HepG2 (cell line): ENCODE measurements at regions not wholly inside any gene's neighbourhood (a gene's known extent, or its start where the extent isn't known, plus 50 kb on each side); places are given as distances from the start of the nearest gene placed in this dataset.

Source experiments
- ATAC-seq: fragments of 200-7000 bp; cut with Tn5 transposase; 3 replicates; pipeline ENCODE4 v1.9.1; 2020; ENCODE audit warnings: mild to moderate bottlenecking, moderate library complexity
- BruUV-seq: library from RNA; stranded (reverse); fragments of 400-500 nt; replicated peaks from 2 replicates; lab custom pipeline; 2021; lab: Mats Ljungman, UMichigan
- CTCF ChIA-PET: fragments of 300-600 bp; formaldehyde crosslinking; extraction: SDS; loops from one replicate; lab custom pipeline; 2021; ENCODE audit warnings: low total read pairs, inconsistent platforms, low intra/inter-chr PET ratio; lab: Yijun Ruan, JAX
- POLR2A ChIA-PET: fragments of 350-600 bp; sonication (Branson Sonifier 250); formaldehyde crosslinking; loops from one replicate; lab custom pipeline; 2020; ENCODE audit warnings: antibody characterized with exemption, inconsistent platforms; lab: Yijun Ruan, JAX
- DNase-seq: peaks from one replicate; pipeline ENCODE4 v3.0.0-alpha.2; 2015; ENCODE audit warnings: low spot score
- FAIRE-seq: peaks from 3 replicates; lab custom pipeline; 2011; peaks lifted over from hg19 to GRCh38; lab: Jason Lieb, UNC
- H2AFZ ChIP-seq: one replicate; pipeline ENCODE4 v1.6.1; 2011; ENCODE audit warnings: low read length, inconsistent platforms
- H3K27ac ChIP-seq: fragments of 300-600 bp; 3 replicates; pipeline ENCODE4 v1.8.0; 2011; ENCODE audit warnings: mixed run types, mild to moderate bottlenecking, mixed read lengths, low read length, inconsistent platforms; ENCODE audit not compliant: insufficient read depth; ENCODE audit errors: extremely low read length
- H3K27me3 ChIP-seq, 2 experiments: fragments of 200-600 bp in 1 of 2; 2 replicates in 1 of 2; 3 replicates in 1 of 2; pipeline versions ENCODE4 v1.6.0 to v1.8.0; 2011; ENCODE audit warnings: low read length in 2 of 2, mild to moderate bottlenecking in 2 of 2, moderate library complexity in 2 of 2, inconsistent platforms in 1 of 2; ENCODE audit not compliant: insufficient read depth in 2 of 2, control insufficient read depth in 1 of 2
- H3K36me3 ChIP-seq, 2 experiments: fragments of 200-600 bp in 1 of 2; replicated peaks in 1 of 2; 2 replicates in 1 of 2; 3 replicates in 1 of 2; pipeline versions ENCODE4 v1.5.1 to v1.8.0; 2011; ENCODE audit warnings: low read length in 2 of 2, inconsistent platforms in 1 of 2; ENCODE audit not compliant: insufficient read depth in 2 of 2, control insufficient read depth in 1 of 2
- H3K4me1 ChIP-seq: 2 replicates; pipeline ENCODE4 v1.5.1; 2012; ENCODE audit warnings: low read length, inconsistent platforms; ENCODE audit not compliant: insufficient read depth
- H3K4me2 ChIP-seq: 2 replicates; pipeline ENCODE4 v1.6.0; 2011; ENCODE audit warnings: low read depth, low read length, inconsistent platforms
- H3K4me3 ChIP-seq, 3 experiments: fragments of 200-600 bp in 1 of 3; sonication (generic), shearing (Covaris generic) in 1 of 3; replicated peaks in 1 of 3; 2 replicates each; pipeline ENCODE4 v1.5.1; 2011 to 2016; ENCODE audit warnings: low read length in 3 of 3, inconsistent platforms in 2 of 3, low read depth in 2 of 3, mild to moderate bottlenecking in 2 of 3, control low read depth in 1 of 3, mixed read lengths in 1 of 3; ENCODE audit not compliant: insufficient read depth in 1 of 3
- H3K79me2 ChIP-seq: one replicate; pipeline ENCODE4 v1.6.1; 2011; ENCODE audit warnings: low read length, inconsistent platforms; ENCODE audit not compliant: insufficient read depth
- H3K9ac ChIP-seq: 2 replicates; pipeline ENCODE4 v1.6.0; 2011; ENCODE audit warnings: mild to moderate bottlenecking, low read depth, low read length, inconsistent platforms; ENCODE audit not compliant: insufficient read depth
- H3K9me3 ChIP-seq: 2 replicates; pipeline ENCODE4 v1.5.1; 2012; ENCODE audit warnings: mild to moderate bottlenecking, low read length
- H4K20me1 ChIP-seq: 2 replicates; pipeline ENCODE4 v1.6.0; 2011; ENCODE audit warnings: inconsistent platforms, mild to moderate bottlenecking, low read length, moderate library complexity; ENCODE audit not compliant: insufficient read depth
- AKNA ChIP-seq: sonication (generic); formaldehyde crosslinking; IDR thresholded peaks from 2 replicates; pipeline ENCODE4 v1.4.0; 2020; ENCODE audit warnings: missing genetic modification reagents, borderline replicate concordance
- HOXA9 ChIP-seq: sonication (generic); formaldehyde crosslinking; IDR thresholded peaks from 2 replicates; pipeline ENCODE4 v1.8.1; 2022; ENCODE audit warnings: missing genetic modification reagents, mild to moderate bottlenecking, moderate library complexity, borderline replicate concordance
- KAT8 ChIP-seq: IDR thresholded peaks from 2 replicates; pipeline ENCODE4 v1.6.1; 2016; ENCODE audit warnings: missing genetic modification reagents, missing compliant biosample characterization
- KLF12 ChIP-seq: sonication (generic); formaldehyde crosslinking; IDR thresholded peaks from 2 replicates; pipeline ENCODE4 v1.4.0; 2020; ENCODE audit warnings: missing genetic modification reagents, borderline replicate concordance
- MAFF ChIP-seq: IDR thresholded peaks from 2 replicates; pipeline ENCODE4 v1.6.1; 2011; ENCODE audit warnings: low read depth, low read length, improper control_type of control experiment
- NPAS2 ChIP-seq: sonication (generic); formaldehyde crosslinking; IDR thresholded peaks from 2 replicates; pipeline ENCODE4 v1.8.0; 2022; ENCODE audit warnings: mild to moderate bottlenecking, missing genetic modification reagents, borderline replicate concordance
- PAWR ChIP-seq: sonication (generic); formaldehyde crosslinking; IDR thresholded peaks from 2 replicates; pipeline ENCODE4 v1.4.0; 2020; ENCODE audit warnings: missing genetic modification reagents, mild to moderate bottlenecking, borderline replicate concordance
- POGK ChIP-seq: sonication (generic); formaldehyde crosslinking; conservative IDR thresholded peaks from 2 replicates; pipeline ENCODE4 v1.8.0; 2022; ENCODE audit warnings: mild to moderate bottlenecking, moderate library complexity, missing genetic modification reagents
- TBP ChIP-seq: sonication (generic); formaldehyde crosslinking; IDR thresholded peaks from 2 replicates; pipeline ENCODE4 v1.5.0; 2020; ENCODE audit warnings: missing genetic modification reagents
- ZNF441 ChIP-seq: sonication (generic); formaldehyde crosslinking; IDR thresholded peaks from 2 replicates; pipeline ENCODE4 v1.7.0; 2021; ENCODE audit warnings: missing genetic modification reagents, borderline replicate concordance
- ZNF615 ChIP-seq: sonication (generic); formaldehyde crosslinking; IDR thresholded peaks from 2 replicates; pipeline ENCODE4 v1.5.0; 2020; ENCODE audit warnings: mild to moderate bottlenecking, missing genetic modification reagents, borderline replicate concordance
- ZNF674 ChIP-seq: sonication (generic); formaldehyde crosslinking; IDR thresholded peaks from 2 replicates; pipeline ENCODE4 v1.5.0; 2020; ENCODE audit warnings: low read depth, mild to moderate bottlenecking, missing genetic modification reagents
- ZNF766 ChIP-seq: sonication (generic); formaldehyde crosslinking; IDR thresholded peaks from 2 replicates; pipeline ENCODE4 v1.5.0; 2020; ENCODE audit warnings: missing genetic modification reagents, borderline replicate concordance
- ZSCAN29 ChIP-seq: sonication (generic); formaldehyde crosslinking; conservative IDR thresholded peaks from 2 replicates; pipeline ENCODE4 v1.4.0; 2020; ENCODE audit warnings: mild to moderate bottlenecking, missing genetic modification reagents
- WGBS: methylation state at CpG from one replicate; pipeline ENCODE4 v1.1.6; 2017; ENCODE audit warnings: low lambda C conversion rate; 5-methylcytosine and 5-hydroxymethylcytosine counted together
- in situ Hi-C: cut with HindIII; loops from 2 replicates; pipeline ENCODE4 v1.10.0; 2017; ENCODE audit warnings: low pct_unique_long_range_greater_than_20kb; ENCODE audit not compliant: extremely low pct_ligation_motif_present
- intact Hi-C: fragments of 100-400 bp; cut with micrococcal nuclease; formaldehyde crosslinking; loops from one replicate; pipeline ENCODE4 v1.10.0; 2022; ENCODE audit not compliant: unreplicated experiment
- TF ChIP-seq, protein P1 (sequence below): sonication (generic); formaldehyde crosslinking; IDR thresholded peaks from 2 replicates; pipeline ENCODE4 v1.4.0; 2020; ENCODE audit warnings: mild to moderate bottlenecking, low read depth, missing genetic modification reagents
- TF ChIP-seq, protein P2 (sequence below): sonication (generic); formaldehyde crosslinking; IDR thresholded peaks from 2 replicates; pipeline ENCODE4 v1.4.0; 2020; ENCODE audit warnings: missing genetic modification reagents

- Histone ChIP-seq H3K27me3 (peaks cover 0 to 4% of the 10 kb centered on the region in 2 experiments; a peak in 2 of 5 replicates), H2AFZ (no peak overlapping the region), H3K4me3 (no peak overlapping the region), H3K36me3 (no peaks in the 10 kb centered on the region), H3K4me1 (no peaks in the 10 kb centered on the region), H3K9ac (no peak overlapping the region), H3K27ac (no peak overlapping the region), H3K4me2 (no peak overlapping the region), H3K9me3 (no peaks in the 10 kb centered on the region), H3K79me2 (no peaks in the 10 kb centered on the region), H4K20me1 (no peaks in the 10 kb centered on the region)
- TF ChIP-seq HOXA9 (CRISPR knock-in tag) (no peak), ZNF766 (CRISPR knock-in tag) (no peak), ZSCAN29 (CRISPR knock-in tag) (no peak), ZNF615 (CRISPR knock-in tag) (no peak), AKNA (CRISPR knock-in tag) (no peak), ZNF441 (no peak), KAT8 (CRISPR knock-in tag) (no peak), NPAS2 (no peak), TBP (CRISPR knock-in tag) (no peak), PAWR (CRISPR knock-in tag) (no peak), MAFF (no peak), POGK (CRISPR knock-in tag) (no peak), KLF12 (CRISPR knock-in tag) (no peak), ZNF674 (no peak)
- TF ChIP-seq, protein P1, sequence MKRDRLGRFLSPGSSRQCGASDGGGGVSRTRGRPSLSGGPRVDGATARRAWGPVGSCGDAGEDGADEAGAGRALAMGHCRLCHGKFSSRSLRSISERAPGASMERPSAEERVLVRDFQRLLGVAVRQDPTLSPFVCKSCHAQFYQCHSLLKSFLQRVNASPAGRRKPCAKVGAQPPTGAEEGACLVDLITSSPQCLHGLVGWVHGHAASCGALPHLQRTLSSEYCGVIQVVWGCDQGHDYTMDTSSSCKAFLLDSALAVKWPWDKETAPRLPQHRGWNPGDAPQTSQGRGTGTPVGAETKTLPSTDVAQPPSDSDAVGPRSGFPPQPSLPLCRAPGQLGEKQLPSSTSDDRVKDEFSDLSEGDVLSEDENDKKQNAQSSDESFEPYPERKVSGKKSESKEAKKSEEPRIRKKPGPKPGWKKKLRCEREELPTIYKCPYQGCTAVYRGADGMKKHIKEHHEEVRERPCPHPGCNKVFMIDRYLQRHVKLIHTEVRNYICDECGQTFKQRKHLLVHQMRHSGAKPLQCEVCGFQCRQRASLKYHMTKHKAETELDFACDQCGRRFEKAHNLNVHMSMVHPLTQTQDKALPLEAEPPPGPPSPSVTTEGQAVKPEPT, result no peak
- TF ChIP-seq, protein P2, sequence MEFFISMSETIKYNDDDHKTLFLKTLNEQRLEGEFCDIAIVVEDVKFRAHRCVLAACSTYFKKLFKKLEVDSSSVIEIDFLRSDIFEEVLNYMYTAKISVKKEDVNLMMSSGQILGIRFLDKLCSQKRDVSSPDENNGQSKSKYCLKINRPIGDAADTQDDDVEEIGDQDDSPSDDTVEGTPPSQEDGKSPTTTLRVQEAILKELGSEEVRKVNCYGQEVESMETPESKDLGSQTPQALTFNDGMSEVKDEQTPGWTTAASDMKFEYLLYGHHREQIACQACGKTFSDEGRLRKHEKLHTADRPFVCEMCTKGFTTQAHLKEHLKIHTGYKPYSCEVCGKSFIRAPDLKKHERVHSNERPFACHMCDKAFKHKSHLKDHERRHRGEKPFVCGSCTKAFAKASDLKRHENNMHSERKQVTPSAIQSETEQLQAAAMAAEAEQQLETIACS (CRISPR knock-in tag), result no peak
- no TSS peak for BruUV-seq
- ChIA-PET CTCF (no interaction called here), POLR2A (no interaction called here)
- no peak for FAIRE-seq
- WGBS, result 59% methylated on average over 1 of the region's 1 CpG
- no peak for DNase-seq
- in situ Hi-C loops (no loop called here), intact Hi-C loops (no loop called here)
- no peak for ATAC-seq
Observed at GRCh38 chr10:25817200-25817599, 116.8 kb upstream of the MYO3A start.
